Neutrophil (primary cell): ENCODE measurements at regions not wholly inside any gene's neighbourhood (a gene's known extent, or its start where the extent isn't known, plus 50 kb on each side); places are given as distances from the start of the nearest gene placed in this dataset.

Source experiments
- H3K27ac ChIP-seq: fragments of 200-600 bp; sonication (generic); 2 replicates; pipeline ENCODE4 v1.5.1; 2016; ENCODE audit warnings: mild to moderate bottlenecking, moderate library complexity
- H3K27me3 ChIP-seq: fragments of 200-600 bp; sonication (generic); 2 replicates; pipeline ENCODE4 v1.6.0; 2016; ENCODE audit warnings: mild to moderate bottlenecking
- H3K36me3 ChIP-seq: fragments of 200-600 bp; sonication (generic); 2 replicates; pipeline ENCODE4 v1.5.1; 2017
- H3K4me1 ChIP-seq, 2 experiments: fragments of 200-600 bp in 1 of 2; sonication (generic) in 1 of 2; 1 replicate in 1 of 2; 2 replicates in 1 of 2; pipeline versions ENCODE4 v1.5.1 to v1.6.1; 2013 to 2016; ENCODE audit warnings: low read depth in 1 of 2, low read length in 1 of 2, mild to moderate bottlenecking in 1 of 2, moderate library complexity in 1 of 2; ENCODE audit not compliant: control insufficient read depth in 1 of 2, insufficient read depth in 1 of 2
- H3K4me3 ChIP-seq, 2 experiments: fragments of 200-600 bp in 1 of 2; sonication (generic) in 1 of 2; 1 replicate in 1 of 2; 2 replicates in 1 of 2; pipeline ENCODE4 v1.5.1; 2013 to 2016; ENCODE audit warnings: low read depth in 1 of 2, low read length in 1 of 2, mild to moderate bottlenecking in 1 of 2, moderate library complexity in 1 of 2
- H3K9me3 ChIP-seq: fragments of 200-600 bp; sonication (generic); 2 replicates; pipeline ENCODE4 v1.5.1; 2016
- TF ChIP-seq, protein P1 (sequence below): fragments of 200-600 bp; sonication (generic); IDR thresholded peaks from 2 replicates; pipeline ENCODE4 v1.5.1; 2016; ENCODE audit warnings: antibody characterized with exemption

DNA sequence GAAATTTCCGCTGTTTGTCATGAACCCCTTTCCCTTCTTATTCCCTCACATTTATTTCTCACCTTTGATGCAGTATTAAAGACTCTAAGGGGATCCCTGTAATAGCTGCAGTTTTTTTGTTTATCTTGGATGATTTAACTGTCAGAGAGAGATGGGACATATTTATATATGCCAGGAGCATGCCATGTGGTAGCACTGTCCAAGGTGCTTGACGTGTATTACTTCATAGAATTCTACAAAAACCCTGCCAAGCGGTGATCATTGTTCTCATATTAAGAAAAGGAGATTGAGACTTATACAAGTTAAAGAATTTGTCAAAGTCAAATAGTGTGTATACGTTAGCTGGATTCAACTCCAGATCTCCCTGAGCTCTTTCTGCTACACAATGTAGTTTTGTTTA lies 78.2 kb downstream of the SPRY1 start:
- Histone ChIP-seq H3K4me3 (no peak overlapping the region), H3K36me3 (no peaks in the 10 kb centered on the region), H3K27ac (no peak overlapping the region), H3K4me1 (peaks cover 23 to 32% of the 10 kb centered on the region in 2 experiments), H3K9me3 (no peaks in the 10 kb centered on the region), H3K27me3 (no peaks in the 10 kb centered on the region)
- TF ChIP-seq, protein P1, sequence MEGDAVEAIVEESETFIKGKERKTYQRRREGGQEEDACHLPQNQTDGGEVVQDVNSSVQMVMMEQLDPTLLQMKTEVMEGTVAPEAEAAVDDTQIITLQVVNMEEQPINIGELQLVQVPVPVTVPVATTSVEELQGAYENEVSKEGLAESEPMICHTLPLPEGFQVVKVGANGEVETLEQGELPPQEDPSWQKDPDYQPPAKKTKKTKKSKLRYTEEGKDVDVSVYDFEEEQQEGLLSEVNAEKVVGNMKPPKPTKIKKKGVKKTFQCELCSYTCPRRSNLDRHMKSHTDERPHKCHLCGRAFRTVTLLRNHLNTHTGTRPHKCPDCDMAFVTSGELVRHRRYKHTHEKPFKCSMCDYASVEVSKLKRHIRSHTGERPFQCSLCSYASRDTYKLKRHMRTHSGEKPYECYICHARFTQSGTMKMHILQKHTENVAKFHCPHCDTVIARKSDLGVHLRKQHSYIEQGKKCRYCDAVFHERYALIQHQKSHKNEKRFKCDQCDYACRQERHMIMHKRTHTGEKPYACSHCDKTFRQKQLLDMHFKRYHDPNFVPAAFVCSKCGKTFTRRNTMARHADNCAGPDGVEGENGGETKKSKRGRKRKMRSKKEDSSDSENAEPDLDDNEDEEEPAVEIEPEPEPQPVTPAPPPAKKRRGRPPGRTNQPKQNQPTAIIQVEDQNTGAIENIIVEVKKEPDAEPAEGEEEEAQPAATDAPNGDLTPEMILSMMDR, result no peak

DNA sequence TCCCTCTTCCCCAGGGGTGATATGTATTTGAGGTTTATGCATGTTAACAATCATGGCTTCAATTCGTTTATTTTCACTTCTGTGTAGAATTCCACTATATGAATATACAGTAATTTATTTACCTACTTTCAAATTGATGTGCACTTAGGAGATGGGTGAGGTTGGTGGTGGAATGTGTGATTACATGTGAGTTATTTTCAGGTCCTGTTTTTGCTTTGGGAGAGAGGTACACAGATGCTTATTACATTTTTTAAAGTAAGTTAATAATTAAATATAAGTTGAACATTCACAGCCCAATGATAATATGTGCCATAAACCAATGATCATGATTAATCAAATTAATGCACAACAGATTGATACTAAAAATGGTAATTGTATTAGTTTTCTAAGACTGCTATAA lies 79.5 kb downstream of the SPRY1 start:
- no peak overlapping the region for H3K4me3 ChIP-seq
- TF ChIP-seq, protein P1, result no peak
- H3K9me3 ChIP-seq, result no peaks in the 10 kb centered on the region
- H3K4me1 ChIP-seq, result peaks cover 23 to 35% of the 10 kb centered on the region in 2 experiments
- no peaks in the 10 kb centered on the region for H3K27me3 ChIP-seq
- H3K27ac ChIP-seq, result no peak overlapping the region
- H3K36me3 ChIP-seq, result no peaks in the 10 kb centered on the region

DNA sequence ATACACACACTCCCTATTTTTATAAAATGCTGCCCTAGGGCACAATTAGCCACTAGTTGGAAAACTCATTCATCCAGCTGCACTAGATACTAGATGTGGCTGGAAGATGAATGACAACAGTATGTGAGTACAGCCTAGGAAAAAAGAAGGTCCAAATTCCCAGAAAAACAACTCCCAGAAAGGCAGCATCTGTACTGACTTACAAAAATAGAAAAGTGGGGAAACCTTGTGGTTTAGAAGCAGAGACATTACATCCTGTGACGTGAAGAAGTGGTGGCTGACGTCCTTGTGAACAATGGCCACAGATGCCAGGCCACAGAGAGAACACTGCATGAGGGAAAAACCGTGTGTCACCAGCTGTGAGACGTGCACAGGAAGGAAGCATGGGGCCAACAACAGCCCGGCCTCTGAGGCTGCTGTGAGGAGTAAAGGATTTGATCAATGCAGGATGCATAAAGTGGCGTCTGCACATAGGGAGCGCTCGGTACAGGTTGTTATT lies 81.2 kb downstream of the SPRY1 start:
- TF ChIP-seq, protein P1, result no peak
- Histone ChIP-seq H3K36me3 (no peaks in the 10 kb centered on the region), H3K27me3 (no peaks in the 10 kb centered on the region), H3K27ac (no peak overlapping the region), H3K9me3 (no peaks in the 10 kb centered on the region), H3K4me3 (no peak overlapping the region), H3K4me1 (peaks cover 23 to 26% of the 10 kb centered on the region in 2 experiments)

DNA sequence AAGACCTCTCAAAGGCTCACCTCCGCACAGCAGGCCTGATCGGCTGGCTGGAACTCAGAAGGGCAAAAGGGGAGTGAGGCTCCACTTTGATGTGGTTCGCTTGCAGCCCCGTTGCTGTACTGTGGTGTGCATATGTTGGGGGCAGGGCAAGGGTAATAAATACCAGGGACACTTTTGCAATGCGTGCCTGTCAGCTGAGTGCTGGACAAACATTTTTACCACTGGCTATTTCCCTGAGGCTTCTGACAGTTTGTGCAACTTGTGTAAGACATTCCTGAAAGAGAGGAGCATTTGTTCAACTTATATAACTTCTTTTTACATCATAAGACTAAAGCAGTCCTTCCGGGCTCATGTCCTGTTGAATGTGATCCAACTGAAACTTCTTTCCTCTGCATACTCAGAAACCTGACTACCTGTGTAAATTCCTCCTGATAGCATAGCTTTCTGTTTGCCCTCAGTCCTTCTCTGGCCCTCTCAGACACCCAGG lies 82.3 kb downstream of the SPRY1 start:
- Histone ChIP-seq H3K36me3 (no peaks in the 10 kb centered on the region), H3K27ac (no peak overlapping the region), H3K27me3 (no peaks in the 10 kb centered on the region), H3K4me1 (peaks cover 23 to 26% of the 10 kb centered on the region in 2 experiments), H3K9me3 (no peaks in the 10 kb centered on the region), H3K4me3 (no peak overlapping the region)
- TF ChIP-seq, protein P1, result no peak

DNA sequence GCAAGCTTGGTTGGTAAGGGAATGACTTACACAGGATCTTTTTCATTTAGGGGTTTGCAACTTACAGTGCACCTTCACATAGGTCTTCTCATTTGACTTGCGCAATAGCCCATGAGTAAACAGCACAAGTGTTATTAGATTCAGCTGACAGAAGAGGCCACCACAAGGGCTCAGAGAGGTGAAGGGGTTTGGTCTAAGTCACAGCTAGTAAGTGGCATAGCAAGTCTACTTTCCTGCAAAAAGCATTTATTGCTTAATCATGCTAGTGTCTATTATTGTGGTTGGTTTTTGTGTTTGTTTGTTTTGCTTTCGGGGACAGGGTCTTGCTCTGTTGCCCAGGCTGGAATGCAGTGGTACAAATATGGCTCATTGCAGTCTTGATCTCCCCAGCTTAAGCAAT lies 83.3 kb downstream of the SPRY1 start:
- Histone ChIP-seq H3K9me3 (no peaks in the 10 kb centered on the region), H3K4me1 (peaks cover 23 to 26% of the 10 kb centered on the region in 2 experiments), H3K27me3 (no peaks in the 10 kb centered on the region), H3K4me3 (no peak overlapping the region), H3K27ac (no peak overlapping the region), H3K36me3 (no peaks in the 10 kb centered on the region)
- TF ChIP-seq, protein P1, result no peak
